Thyroid gland (tissue), 4 donors: ENCODE measurements at regions not wholly inside any gene's neighbourhood (a gene's known extent, or its start where the extent isn't known, plus 50 kb on each side); places are given as distances from the start of the nearest gene placed in this dataset.

Experiments
- CTCF ChIP-seq, 6 experiments: fragments of 200-600 bp in 3 of 6; fragments of 450-650 bp in 3 of 6; sonication (generic) in 3 of 6; IDR thresholded peaks; one replicate each; pipeline ENCODE4 v1.5.1; 2016 to 2019; ENCODE audit warnings: antibody characterized with exemption in 6 of 6, mild to moderate bottlenecking in 2 of 6, inconsistent platforms in 1 of 6, moderate library complexity in 1 of 6
- POLR2A ChIP-seq, 2 donors: fragments of 450-650 bp; IDR thresholded peaks; one replicate each; pipeline ENCODE4 v1.6.1; 2017; ENCODE audit warnings: antibody characterized with exemption in 2 of 2, mild to moderate bottlenecking in 2 of 2, moderate library complexity in 1 of 2

GRCh38 chr6:115474443-115475041, 586.1 kb downstream of the FRK start:
- TF ChIP-seq CTCF (IDR thresholded peaks at IDR 0.05): no peak
- TF ChIP-seq POLR2A (IDR thresholded peaks at IDR 0.05): no peak
